ENCODE measurements at regions not wholly inside any gene's neighbourhood (a gene's known extent, or its start where the extent isn't known, plus 50 kb on each side); places are given as distances from the start of the nearest gene placed in this dataset.

- Histone ChIP-seq H3K4me1 (peaks cover 21 to 65% of the 10 kb centered on the region in 2 donors), H3K9me3 (no peaks in the 10 kb centered on the region), H3K27ac (peak overlapping the region; percentile 66 to 86), H3K4me3 (no peak overlapping the region), H3K36me3 (no peaks in the 10 kb centered on the region), H3K27me3 (no peaks in the 10 kb centered on the region)
- DNase-seq (ENCODE audit: low spot score in 2 of 2): no peak
- intact Hi-C loops (cut with DNase I): loop anchor here (5.0 to 10.0 kb wide), 3 partner anchors 163 to 450 kb away; partner anchors contain the start of genes FAM200B and FBXL5
- TF ChIP-seq, protein P1, sequence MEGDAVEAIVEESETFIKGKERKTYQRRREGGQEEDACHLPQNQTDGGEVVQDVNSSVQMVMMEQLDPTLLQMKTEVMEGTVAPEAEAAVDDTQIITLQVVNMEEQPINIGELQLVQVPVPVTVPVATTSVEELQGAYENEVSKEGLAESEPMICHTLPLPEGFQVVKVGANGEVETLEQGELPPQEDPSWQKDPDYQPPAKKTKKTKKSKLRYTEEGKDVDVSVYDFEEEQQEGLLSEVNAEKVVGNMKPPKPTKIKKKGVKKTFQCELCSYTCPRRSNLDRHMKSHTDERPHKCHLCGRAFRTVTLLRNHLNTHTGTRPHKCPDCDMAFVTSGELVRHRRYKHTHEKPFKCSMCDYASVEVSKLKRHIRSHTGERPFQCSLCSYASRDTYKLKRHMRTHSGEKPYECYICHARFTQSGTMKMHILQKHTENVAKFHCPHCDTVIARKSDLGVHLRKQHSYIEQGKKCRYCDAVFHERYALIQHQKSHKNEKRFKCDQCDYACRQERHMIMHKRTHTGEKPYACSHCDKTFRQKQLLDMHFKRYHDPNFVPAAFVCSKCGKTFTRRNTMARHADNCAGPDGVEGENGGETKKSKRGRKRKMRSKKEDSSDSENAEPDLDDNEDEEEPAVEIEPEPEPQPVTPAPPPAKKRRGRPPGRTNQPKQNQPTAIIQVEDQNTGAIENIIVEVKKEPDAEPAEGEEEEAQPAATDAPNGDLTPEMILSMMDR (IDR thresholded peaks at IDR 0.05): no peak
Observed at GRCh38 chr4:15234856-15235126, 193.0 kb upstream of the C1QTNF7 start.

GRCh38 chr4:15235135-15235534 is 192.7 kb upstream of the C1QTNF7 start:
- H3K27me3 ChIP-seq: no peaks in the 10 kb centered on the region
- H3K27ac ChIP-seq: peak overlapping the region; percentile 44 to 66
- intact Hi-C loops (cut with DNase I): loop anchor here (10.0 kb wide), 1 partner anchor 450 kb away; the partner anchor contains the start of gene FAM200B
- H3K36me3 ChIP-seq: no peaks in the 10 kb centered on the region
- no peaks in the 10 kb centered on the region for H3K9me3 ChIP-seq
- no peak overlapping the region for H3K4me3 ChIP-seq
- H3K4me1 ChIP-seq: peaks cover 21 to 68% of the 10 kb centered on the region in 2 donors
- TF ChIP-seq, protein P1 (IDR thresholded peaks at IDR 0.05): no peak
- no peak for DNase-seq (ENCODE audit: low spot score in 2 of 2)

GRCh38 chr4:15237648-15238230 is 190.1 kb upstream of the C1QTNF7 start:
- peaks cover 14 to 58% of the 10 kb centered on the region in 2 donors for H3K4me1 ChIP-seq
- TF ChIP-seq, protein P1 (IDR thresholded peaks at IDR 0.05): no peak
- H3K36me3 ChIP-seq: no peaks in the 10 kb centered on the region
- peak overlapping the region; percentile 53 to 63 for H3K27ac ChIP-seq
- H3K27me3 ChIP-seq: no peaks in the 10 kb centered on the region
- intact Hi-C loops (cut with DNase I): loop anchor here (10.0 kb wide), 1 partner anchor 447 kb away; the partner anchor contains the start of gene FAM200B
- no peaks in the 10 kb centered on the region for H3K9me3 ChIP-seq
- no peak for DNase-seq (ENCODE audit: low spot score in 2 of 2)
- no peak overlapping the region for H3K4me3 ChIP-seq

- Histone ChIP-seq H3K27ac (peak overlapping the region; percentile 26 to 36), H3K9me3 (no peaks in the 10 kb centered on the region), H3K27me3 (no peaks in the 10 kb centered on the region), H3K4me3 (no peak overlapping the region), H3K4me1 (peaks cover 6 to 52% of the 10 kb centered on the region in 2 donors), H3K36me3 (no peaks in the 10 kb centered on the region)
- no peak for DNase-seq (ENCODE audit: low spot score in 2 of 2)
- intact Hi-C loops (cut with DNase I): loop anchor here (10.0 kb wide), 1 partner anchor 446 kb away; the partner anchor contains the start of gene FAM200B
- TF ChIP-seq, protein P1 (IDR thresholded peaks at IDR 0.05): peak; percentile 23 to 41 (median 33)
Observed at GRCh38 chr4:15238720-15239119, 189.1 kb upstream of the C1QTNF7 start.

GRCh38 chr4:15239866-15240265 is 188.0 kb upstream of the C1QTNF7 start:
- TF ChIP-seq, protein P1 (IDR thresholded peaks at IDR 0.05): no peak
- no peak for DNase-seq (ENCODE audit: low spot score in 2 of 2)
- peaks cover 0 to 45% of the 10 kb centered on the region in 2 donors for H3K4me1 ChIP-seq
- no peaks in the 10 kb centered on the region for H3K9me3 ChIP-seq
- H3K36me3 ChIP-seq: no peaks in the 10 kb centered on the region
- no peak overlapping the region for H3K4me3 ChIP-seq
- H3K27me3 ChIP-seq: no peaks in the 10 kb centered on the region
- intact Hi-C loops (cut with DNase I): loop anchor here (10.0 kb wide), 1 partner anchor 445 kb away; the partner anchor contains the start of gene FAM200B
- peak overlapping the region; percentile 16 to 50 for H3K27ac ChIP-seq

Measured in ascending aorta (tissue), 2 donors.